HCT116 (cell line): ENCODE measurements at regions not wholly inside any gene's neighbourhood (a gene's known extent, or its start where the extent isn't known, plus 50 kb on each side); places are given as distances from the start of the nearest gene placed in this dataset.

Experiments used
- EGR1 ChIP-seq: IDR thresholded peaks from 2 replicates; pipeline ENCODE4 v1.6.1; 2012; ENCODE audit warnings: low read depth
- EZH2phosphoT487 ChIP-seq: fragments of 200-600 bp; IDR thresholded peaks from 2 replicates; pipeline ENCODE4 v1.6.1; 2018; ENCODE audit warnings: antibody characterized with exemption, borderline replicate concordance

- no peak for TF ChIP-seq EZH2phosphoT487
- TF ChIP-seq EGR1 = no peak
Observed at GRCh38 chr1:174074757-174075156, 52.6 kb upstream of the RC3H1 start.
